ENCODE measurements at regions not wholly inside any gene's neighbourhood (a gene's known extent, or its start where the extent isn't known, plus 50 kb on each side); places are given as distances from the start of the nearest gene placed in this dataset.

- no peak for DNase-seq
Observed at GRCh38 chr1:213656039-213656438, 331.7 kb upstream of the PROX1 start.

GRCh38 chr1:213656503-213656902 is 331.3 kb upstream of the PROX1 start:
- DNase-seq = no peak

GRCh38 chr1:213657013-213657412 is 330.8 kb upstream of the PROX1 start:
- no peak for DNase-seq

GRCh38 chr1:213657879-213658278 is 329.9 kb upstream of the PROX1 start:
- DNase-seq = no peak

- DNase-seq = no peak
Observed at GRCh38 chr1:213658457-213658856, 329.3 kb upstream of the PROX1 start.

GRCh38 chr1:213659580-213660547 is 327.9 kb upstream of the PROX1 start:
- DNase-seq = no peak

- DNase-seq = no peak
Observed at GRCh38 chr1:213661302-213661701, 326.5 kb upstream of the PROX1 start.

- peak; percentile 11 for DNase-seq
Observed at GRCh38 chr1:213666113-213666512, 321.7 kb upstream of the PROX1 start.

- DNase-seq = no peak
Observed at GRCh38 chr1:213666922-213667321, 320.9 kb upstream of the PROX1 start.

- DNase-seq = no peak
Observed at GRCh38 chr1:213669512-213669911, 318.3 kb upstream of the PROX1 start.

GRCh38 chr1:213669964-213670691 is 317.6 kb upstream of the PROX1 start:
- no peak for DNase-seq

- DNase-seq = no peak
Observed at GRCh38 chr1:213670692-213671023, 317.1 kb upstream of the PROX1 start.

GRCh38 chr1:213675043-213675442 is 312.7 kb upstream of the PROX1 start:
- no peak for DNase-seq

GRCh38 chr1:213676736-213677135 is 311.0 kb upstream of the PROX1 start:
- no peak for DNase-seq

- DNase-seq = no peak
Observed at GRCh38 chr1:213678348-213678747, 309.4 kb upstream of the PROX1 start.

- DNase-seq = no peak
Observed at GRCh38 chr1:213678753-213679152, 309.0 kb upstream of the PROX1 start.

GRCh38 chr1:213679153-213679552 is 308.6 kb upstream of the PROX1 start:
- no peak for DNase-seq

GRCh38 chr1:213680677-213681325 is 307.0 kb upstream of the PROX1 start:
- no peak for DNase-seq

GRCh38 chr1:213681788-213682340 is 305.9 kb upstream of the PROX1 start:
- no peak for DNase-seq

GRCh38 chr1:213683529-213683928 is 304.2 kb upstream of the PROX1 start:
- DNase-seq = no peak

GRCh38 chr1:213684454-213684853 is 303.3 kb upstream of the PROX1 start:
- no peak for DNase-seq

GRCh38 chr1:213685992-213686582 is 301.7 kb upstream of the PROX1 start:
- no peak for DNase-seq

GRCh38 chr1:213686983-213687382 is 300.8 kb upstream of the PROX1 start:
- no peak for DNase-seq
